A549 (cell line): ENCODE measurements at regions not wholly inside any gene's neighbourhood (a gene's known extent, or its start where the extent isn't known, plus 50 kb on each side); places are given as distances from the start of the nearest gene placed in this dataset.
"Not testable (repeated sequence)": the region's sequence is repeated elsewhere in the genome, so short reads cannot be mapped to it uniquely, and the experiment has no call there.

ENCODE experiments used
- ATAC-seq, 2 experiments: fragments of 200-7000 bp in 1 of 2; fragments of >200 bp in 1 of 2; cut with Nextera tagmentation in 1 of 2; cut with Tn5 transposase in 1 of 2; 3 replicates each; pipeline versions ENCODE4 v1.8.0 to v1.9.1; 2018 to 2020; ENCODE audit warnings: mild to moderate bottlenecking in 1 of 2, moderate library complexity in 1 of 2
- CTCF ChIA-PET: fragments of 300-600 bp; sonication (Branson Sonifier 250); formaldehyde crosslinking; extraction: SDS; loops from one replicate; lab custom pipeline; 2021; ENCODE audit warnings: antibody characterized with exemption, inconsistent platforms; lab: Yijun Ruan, JAX
- POLR2A ChIA-PET: fragments of 350-600 bp; formaldehyde crosslinking; extraction: SDS; loops from one replicate; lab custom pipeline; 2021; ENCODE audit warnings: antibody characterized with exemption, inconsistent platforms; lab: Yijun Ruan, JAX
- DNase-seq, 2 experiments: peaks; one replicate each; pipeline versions ENCODE4 v3.0.0 to v3.0.0-alpha.2; 2011 to 2016; ENCODE audit warnings: low read depth in 1 of 2, low spot score in 1 of 2
- FAIRE-seq: peaks from 2 replicates; lab custom pipeline; 2011; peaks lifted over from hg19 to GRCh38; lab: Jason Lieb, UNC
- H3K27ac ChIP-seq, 2 experiments: fragments of >200 bp; sonication (Bioruptor Twin); formaldehyde crosslinking; 3 replicates each; pipeline ENCODE4 v1.5.1; 2016 to 2017
- H3K4me1 ChIP-seq: fragments of >200 bp; sonication (Bioruptor Twin); formaldehyde crosslinking; 3 replicates; pipeline ENCODE4 v1.6.1; 2016
- H3K4me2 ChIP-seq: fragments of >200 bp; sonication (Bioruptor Twin); formaldehyde crosslinking; 3 replicates; pipeline ENCODE4 v1.6.1; 2016
- H3K4me3 ChIP-seq: fragments of >200 bp; sonication (Bioruptor Twin); formaldehyde crosslinking; 3 replicates; pipeline ENCODE4 v1.5.1; 2016
- H3K9me3 ChIP-seq: fragments of >200 bp; sonication (Bioruptor Twin); formaldehyde crosslinking; 3 replicates; pipeline ENCODE4 v1.6.1; 2016
- WGBS: methylation state at CpG from one replicate; pipeline ENCODE4 v1.1.6; 2017; ENCODE audit errors: missing lambda C conversion rate; 5-methylcytosine and 5-hydroxymethylcytosine counted together

GRCh38 chr21:27916326-27916725 lies 949.4 kb upstream of the ADAMTS5 start:
- H3K4me1 ChIP-seq, H3K9me3 ChIP-seq, H3K4me2 ChIP-seq, H3K4me3 ChIP-seq, CTCF ChIA-PET, ATAC-seq, H3K27ac ChIP-seq, FAIRE-seq, POLR2A ChIA-PET, DNase-seq: not testable (repeated sequence)
- 0% methylated on average over 2 of the region's 2 CpGs for WGBS

- H3K9me3 ChIP-seq, H3K4me3 ChIP-seq, CTCF ChIA-PET, FAIRE-seq, H3K4me1 ChIP-seq, ATAC-seq, H3K4me2 ChIP-seq, POLR2A ChIA-PET, DNase-seq, H3K27ac ChIP-seq: not testable (repeated sequence)
- 30% methylated on average over 2 of the region's 2 CpGs for WGBS
Observed at GRCh38 chr21:27912133-27912532, 945.2 kb upstream of the ADAMTS5 start.

- DNase-seq, POLR2A ChIA-PET, ATAC-seq, H3K4me2 ChIP-seq, H3K4me1 ChIP-seq, H3K9me3 ChIP-seq, H3K27ac ChIP-seq, FAIRE-seq, H3K4me3 ChIP-seq, CTCF ChIA-PET: not testable (repeated sequence)
Observed at GRCh38 chr21:27909487-27909886, 942.6 kb upstream of the ADAMTS5 start.

GRCh38 chr21:27908816-27909215 lies 941.9 kb upstream of the ADAMTS5 start:
- DNase-seq, H3K27ac ChIP-seq, FAIRE-seq, H3K4me2 ChIP-seq, H3K4me1 ChIP-seq, CTCF ChIA-PET, POLR2A ChIA-PET, ATAC-seq, H3K9me3 ChIP-seq, H3K4me3 ChIP-seq: not testable (repeated sequence)
- 0% methylated on average over 4 of the region's 4 CpGs for WGBS

- CTCF ChIA-PET, FAIRE-seq: not testable (repeated sequence)
Observed at GRCh38 chr21:27902904-27903303, 936.0 kb upstream of the ADAMTS5 start.

GRCh38 chr21:27893619-27894018 lies 926.7 kb upstream of the ADAMTS5 start:
- H3K4me1 ChIP-seq, H3K4me3 ChIP-seq, ATAC-seq, CTCF ChIA-PET, H3K27ac ChIP-seq, FAIRE-seq, POLR2A ChIA-PET, H3K9me3 ChIP-seq, DNase-seq, H3K4me2 ChIP-seq: not testable (repeated sequence)
- WGBS = 5% methylated on average over 2 of the region's 3 CpGs

More at GRCh38 chr21:27902904-27903303, 936.0 kb upstream of the ADAMTS5 start:
- 31% methylated on average over 2 of the region's 2 CpGs for WGBS
- H3K9me3 ChIP-seq, H3K4me1 ChIP-seq, H3K27ac ChIP-seq, POLR2A ChIA-PET, H3K4me3 ChIP-seq, DNase-seq, H3K4me2 ChIP-seq, ATAC-seq: not testable (repeated sequence)

GRCh38 chr21:27891495-27891894 lies 924.6 kb upstream of the ADAMTS5 start:
- FAIRE-seq, ATAC-seq: not testable (repeated sequence)
- WGBS = 1% methylated on average over 4 of the region's 4 CpGs

GRCh38 chr21:27887808-27888455 lies 921.0 kb upstream of the ADAMTS5 start:
- H3K4me2 ChIP-seq, POLR2A ChIA-PET, H3K4me3 ChIP-seq, FAIRE-seq, H3K9me3 ChIP-seq, DNase-seq, H3K27ac ChIP-seq, H3K4me1 ChIP-seq, ATAC-seq: not testable (repeated sequence)
- 0% methylated on average over 1 of the region's 1 CpG for WGBS
- CTCF ChIA-PET = interaction anchor here (0.7 kb wide), 1 partner anchor 347 kb away, joined by 3 read pairs; no protein-coding TSS in a partner anchor

More at GRCh38 chr21:27891495-27891894, 924.6 kb upstream of the ADAMTS5 start:
- H3K27ac ChIP-seq, H3K4me1 ChIP-seq, H3K9me3 ChIP-seq, POLR2A ChIA-PET, CTCF ChIA-PET, H3K4me2 ChIP-seq, H3K4me3 ChIP-seq, DNase-seq: not testable (repeated sequence)
